ENCODE measurements at regions not wholly inside any gene's neighbourhood (a gene's known extent, or its start where the extent isn't known, plus 50 kb on each side); places are given as distances from the start of the nearest gene placed in this dataset.

DNA sequence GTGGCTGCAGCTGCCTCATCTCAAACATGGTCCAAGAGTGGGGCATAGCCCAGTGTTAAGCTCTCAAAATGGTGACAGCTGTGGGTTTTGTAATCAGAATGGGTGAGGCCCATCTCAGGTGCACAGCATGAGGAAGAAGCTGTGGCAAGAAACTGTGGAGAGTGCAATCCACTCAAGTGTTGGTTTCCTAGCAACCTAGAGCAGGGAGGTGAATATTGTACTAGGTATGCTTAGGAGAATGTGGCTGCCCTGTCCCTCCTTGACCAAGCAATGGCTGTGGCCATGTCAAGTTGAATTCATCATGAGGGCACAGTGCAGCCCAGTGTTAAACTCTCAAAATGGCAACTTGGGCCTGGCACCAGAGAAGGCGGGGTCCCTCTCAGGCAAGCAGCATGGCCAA is 160.5 kb upstream of the KCNN2 start:
- no peak for TF ChIP-seq CTCF (IDR thresholded peaks at IDR 0.05)
- no peak for TF ChIP-seq POLR2A (IDR thresholded peaks at IDR 0.05)
